HG02798 (cell line): ENCODE measurements at regions not wholly inside any gene's neighbourhood (a gene's known extent, or its start where the extent isn't known, plus 50 kb on each side); places are given as distances from the start of the nearest gene placed in this dataset.
A peak's percentile ranks its signal among the peaks of the same experiment; 100 is the strongest.

Source experiments
- ATAC-seq: cut with Tn5 transposase; IDR thresholded peaks from one replicate; pipeline ENCODE4 v1.9.1; 2021; ENCODE audit warnings: mild to moderate bottlenecking; ENCODE audit not compliant: unreplicated experiment, poor library complexity

- peak; percentile 35 for ATAC-seq
Observed at GRCh38 chr3:193843474-193844301, 250.7 kb downstream of the OPA1 start.

DNA sequence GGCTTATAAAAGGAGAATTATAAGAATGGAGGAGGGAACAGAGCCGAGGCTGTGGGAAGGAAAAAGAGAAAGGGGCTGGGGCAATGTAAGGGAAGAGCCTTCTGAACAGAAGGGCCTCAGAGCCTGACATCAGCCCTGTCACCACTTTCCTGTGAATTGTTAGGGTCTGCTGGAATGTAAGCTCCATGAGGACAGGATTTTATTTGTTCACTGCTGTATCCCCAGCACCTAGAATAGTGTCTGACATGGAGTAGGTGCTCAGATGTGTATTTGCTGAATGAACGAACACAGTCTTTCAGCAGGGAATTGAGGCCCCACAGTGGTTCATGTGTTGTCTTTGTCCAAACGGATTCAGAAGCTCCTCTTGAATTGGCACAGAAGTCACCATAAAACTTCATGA is 251.5 kb downstream of the OPA1 start:
- no peak for ATAC-seq

GRCh38 chr3:193845144-193845543 is 252.1 kb downstream of the OPA1 start:
- ATAC-seq = no peak

DNA sequence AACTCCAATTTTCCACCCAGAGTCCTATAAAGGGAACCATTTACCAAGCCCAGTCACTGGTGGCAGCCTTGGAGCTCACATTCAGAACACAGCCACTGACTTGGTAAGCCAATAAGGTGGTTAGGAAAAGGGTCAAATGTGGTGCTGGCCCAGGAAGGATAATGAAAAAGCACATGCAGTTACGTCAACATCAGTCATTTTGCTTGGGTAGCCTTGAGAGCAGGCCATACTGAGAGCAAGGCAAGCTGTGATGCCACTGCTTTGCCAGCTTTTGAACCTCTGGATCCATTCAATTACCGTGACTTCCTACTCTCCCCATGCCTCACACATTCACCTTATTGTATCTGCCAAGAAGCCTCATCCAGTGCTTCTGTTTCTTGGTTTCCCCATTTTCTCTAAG is 253.6 kb downstream of the OPA1 start:
- ATAC-seq = no peak

DNA sequence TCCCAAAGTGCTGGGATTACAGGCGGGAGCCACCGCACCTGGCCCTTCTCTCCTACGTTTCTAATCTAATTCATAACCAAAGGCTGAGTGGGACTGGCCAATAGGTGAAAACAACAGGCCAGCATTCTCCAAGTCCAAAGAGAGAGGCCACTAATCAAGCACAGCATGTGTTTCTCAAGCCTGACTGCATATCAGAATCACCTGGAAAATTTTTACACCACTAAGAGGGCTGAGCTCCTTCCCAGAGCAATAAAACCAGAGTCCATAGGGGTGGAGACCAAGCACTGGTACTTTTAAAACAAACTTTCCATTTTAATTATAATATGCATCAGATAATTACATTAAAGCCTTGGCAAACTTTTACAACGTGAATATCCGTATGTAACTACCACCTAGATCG is 254.4 kb downstream of the OPA1 start:
- no peak for ATAC-seq

- no peak for ATAC-seq
Observed at GRCh38 chr3:193848547-193848946, 255.5 kb downstream of the OPA1 start.

GRCh38 chr3:193850084-193850619 is 257.1 kb downstream of the OPA1 start:
- no peak for ATAC-seq

- ATAC-seq = no peak
Observed at GRCh38 chr3:193851428-193851847, 258.4 kb downstream of the OPA1 start.

DNA sequence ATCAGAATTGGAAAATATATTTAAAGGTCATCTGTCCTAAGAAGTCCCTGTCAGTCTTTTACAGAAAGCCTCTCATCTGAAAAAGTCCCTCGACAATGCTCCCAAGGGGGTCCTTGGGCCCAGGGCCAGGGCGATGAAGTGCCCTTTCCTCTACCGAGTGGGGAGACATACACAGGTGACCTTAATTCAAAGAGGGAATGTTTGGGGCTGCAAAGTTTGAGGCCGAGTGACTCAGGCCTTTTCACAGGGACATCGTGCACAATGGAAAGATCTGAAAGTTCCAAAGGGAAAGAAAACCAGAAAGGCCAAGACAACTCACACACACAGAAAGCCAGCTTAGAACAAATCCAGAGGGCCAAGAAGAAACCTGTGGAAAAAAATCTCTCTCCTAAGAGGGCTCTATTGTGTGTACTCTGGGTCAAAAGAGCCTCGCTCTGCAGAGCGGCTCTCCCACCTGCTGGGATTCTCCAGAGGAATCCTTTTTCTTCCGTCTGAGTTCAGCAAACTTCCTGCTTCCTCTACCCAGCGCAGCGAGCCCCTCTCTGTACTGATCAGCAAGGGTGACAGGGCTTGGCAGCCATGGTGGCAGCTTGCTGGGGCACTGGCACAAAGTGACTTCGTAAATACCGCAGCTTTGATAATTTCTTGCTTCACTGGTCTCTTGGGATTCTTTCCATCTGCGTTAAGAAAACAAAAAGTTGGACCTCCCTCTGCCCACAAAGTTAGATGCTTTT is 259.1 kb downstream of the OPA1 start:
- ATAC-seq = no peak

GRCh38 chr3:193852901-193853300 is 259.9 kb downstream of the OPA1 start:
- ATAC-seq = no peak

- no peak for ATAC-seq
Observed at GRCh38 chr3:193853511-193854219, 260.7 kb downstream of the OPA1 start.

GRCh38 chr3:193857996-193858395 is 265.0 kb downstream of the OPA1 start:
- ATAC-seq = no peak

DNA sequence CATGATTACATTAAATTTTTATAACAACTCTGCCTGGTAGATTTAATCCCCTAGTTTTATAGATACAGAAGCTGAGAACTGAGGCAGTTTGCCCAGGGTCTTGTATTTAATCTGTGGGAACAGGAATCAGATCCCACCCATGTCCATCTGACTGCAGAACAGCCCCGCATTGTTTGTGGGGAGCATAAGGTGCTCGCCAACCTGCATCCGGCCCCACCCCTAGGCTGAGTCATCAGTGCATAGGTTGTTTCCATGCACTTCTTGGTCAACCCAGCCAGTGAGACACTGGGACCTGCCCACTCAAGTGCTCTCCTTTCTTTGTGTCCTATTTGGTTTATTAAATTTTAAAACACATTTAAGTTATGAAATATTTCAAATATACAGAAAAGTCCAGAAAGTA is 266.2 kb downstream of the OPA1 start:
- ATAC-seq = no peak

- ATAC-seq = no peak
Observed at GRCh38 chr3:193861012-193861411, 268.0 kb downstream of the OPA1 start.

GRCh38 chr3:193862843-193863242 is 269.8 kb downstream of the OPA1 start:
- ATAC-seq = no peak

- no peak for ATAC-seq
Observed at GRCh38 chr3:193863657-193864357, 270.8 kb downstream of the OPA1 start.

DNA sequence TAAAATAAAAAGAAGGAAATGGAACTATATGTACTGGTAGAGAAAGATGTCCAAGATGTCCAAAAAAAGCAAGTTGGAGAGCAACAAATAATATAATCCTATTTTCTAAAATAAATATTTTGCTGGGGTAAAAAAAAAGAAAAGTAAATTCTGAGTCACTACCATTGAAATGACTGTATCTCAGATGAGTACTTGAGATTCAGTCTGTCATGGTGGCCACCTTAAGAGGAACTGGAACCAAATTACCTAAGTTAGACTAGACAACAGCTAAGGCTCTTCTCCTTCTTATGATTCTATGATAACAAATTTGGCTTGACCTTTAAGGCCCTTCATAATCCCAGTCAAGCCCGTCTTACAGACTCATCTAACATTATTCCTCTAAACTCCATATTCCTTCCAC is 270.6 kb upstream of the HES1 start:
- ATAC-seq = peak; percentile 97

DNA sequence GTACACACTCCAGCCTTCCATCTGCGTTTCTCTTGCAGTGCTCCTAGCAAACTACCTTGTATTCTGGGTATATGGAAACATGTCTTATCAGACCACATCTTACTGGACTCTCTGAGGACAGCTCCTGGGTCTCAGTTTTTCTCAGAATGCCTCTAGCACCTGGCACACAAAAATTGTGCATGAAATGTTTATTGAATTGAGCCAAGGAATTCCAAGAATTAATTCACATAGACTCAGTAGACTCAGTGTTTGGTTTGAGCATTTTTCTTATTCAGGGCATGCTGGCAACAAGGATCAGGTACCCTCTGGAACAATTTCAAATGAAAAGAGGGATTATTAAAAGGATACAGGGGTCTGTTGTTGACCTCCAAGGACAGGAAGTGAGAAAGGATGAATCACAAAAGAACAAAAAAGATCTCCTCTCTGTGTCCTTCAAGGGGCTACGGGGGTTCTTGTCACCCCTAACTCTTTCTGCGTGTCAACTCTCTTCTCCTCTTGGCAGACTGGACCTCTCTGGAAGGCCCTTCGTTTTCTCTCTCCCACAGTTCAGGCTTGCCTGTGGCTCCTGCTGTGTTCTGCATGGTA is 270.0 kb upstream of the HES1 start:
- ATAC-seq = peak; percentile 5

DNA sequence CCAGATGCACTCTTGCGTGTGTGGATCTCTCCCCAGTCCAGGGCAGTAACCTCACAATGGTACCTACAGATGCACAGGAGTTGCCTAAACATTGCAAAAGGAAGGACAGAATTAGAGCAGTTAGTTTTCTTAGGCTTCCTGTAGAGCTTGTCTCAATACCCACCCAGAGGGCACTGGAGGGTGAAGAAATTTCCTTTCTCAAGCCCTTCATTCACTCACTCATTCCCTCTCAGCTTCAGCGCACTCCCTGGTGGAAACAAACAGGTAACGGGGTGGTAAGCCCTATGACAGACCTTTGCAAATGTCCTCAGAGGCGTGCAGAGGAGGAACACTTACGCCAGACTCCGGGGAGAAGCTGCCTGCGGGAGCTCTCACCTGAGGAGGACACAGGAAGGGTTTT is 267.4 kb upstream of the HES1 start:
- ATAC-seq = no peak
